ENCODE measurements at regions not wholly inside any gene's neighbourhood (a gene's known extent, or its start where the extent isn't known, plus 50 kb on each side); places are given as distances from the start of the nearest gene placed in this dataset.

DNA sequence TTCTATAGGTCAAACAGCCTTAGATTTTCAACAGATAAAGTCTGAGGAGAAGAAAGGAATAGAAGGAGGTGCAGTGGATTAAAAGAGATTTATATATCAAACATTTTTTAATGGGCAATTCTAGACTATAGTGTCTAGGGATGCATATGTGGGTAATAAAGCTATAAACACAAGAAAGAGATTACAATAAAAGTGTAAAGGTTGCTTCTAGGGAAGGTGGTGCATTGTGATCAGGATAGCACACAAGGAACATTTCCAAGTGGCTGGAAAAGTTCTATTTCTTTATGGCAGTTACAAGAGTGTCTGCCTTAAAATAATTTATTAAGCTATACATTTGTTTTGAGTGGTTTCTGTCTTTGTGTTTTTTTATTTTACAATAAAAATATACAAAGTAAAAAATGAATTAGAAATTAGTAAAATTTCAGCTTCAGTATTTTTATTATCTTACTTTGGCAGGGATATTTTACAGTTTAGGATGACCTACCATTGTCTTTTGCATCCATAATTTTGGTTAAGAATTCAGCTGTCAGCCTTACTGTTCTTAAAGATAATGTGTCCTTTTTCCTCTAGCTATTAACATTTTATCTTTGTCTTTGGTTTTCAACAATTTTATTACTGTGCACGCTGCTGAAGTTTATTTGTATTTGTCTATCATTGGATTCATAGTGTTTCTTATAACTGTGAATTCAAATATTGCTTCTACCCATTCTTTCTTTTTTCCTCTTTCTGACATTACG, 221.8 kb downstream of the LACC1 start:
- no peak for ATAC-seq

DNA sequence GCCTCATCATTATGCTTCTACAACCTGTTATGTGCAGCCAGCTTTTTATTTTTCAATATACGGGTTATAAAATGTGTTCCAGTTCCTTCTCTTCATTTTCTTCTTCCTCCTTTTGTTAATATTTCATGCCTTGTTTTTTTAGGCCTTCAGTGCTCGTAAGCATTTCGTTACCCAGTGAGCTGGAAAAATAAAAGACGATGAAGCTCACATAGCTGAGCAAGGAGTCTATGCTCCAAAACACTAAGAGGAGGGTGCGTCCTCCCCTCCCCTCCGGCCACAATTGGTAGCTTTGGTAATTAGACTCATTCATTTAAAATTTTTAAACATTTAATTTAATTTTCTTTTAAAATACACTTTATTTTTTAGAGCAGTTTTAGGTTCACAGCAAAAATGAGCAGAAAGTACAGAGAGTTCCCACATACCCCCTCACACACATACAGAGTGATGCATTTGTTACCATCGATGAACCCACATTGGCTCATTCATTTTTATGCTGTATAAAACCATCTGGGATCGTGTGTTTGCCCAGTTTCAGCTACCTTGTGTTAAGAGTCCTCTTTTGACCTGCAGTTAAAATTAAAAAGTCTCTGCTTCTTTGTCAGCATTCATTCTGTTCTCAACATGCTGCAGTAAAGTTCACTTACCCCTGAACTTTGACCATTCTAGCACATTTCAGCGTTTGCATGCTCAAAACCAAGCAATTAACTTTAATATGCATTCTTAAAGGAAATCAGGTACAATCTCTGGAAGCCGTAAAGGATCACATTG, 223.9 kb downstream of the LACC1 start:
- ATAC-seq = no peak

DNA sequence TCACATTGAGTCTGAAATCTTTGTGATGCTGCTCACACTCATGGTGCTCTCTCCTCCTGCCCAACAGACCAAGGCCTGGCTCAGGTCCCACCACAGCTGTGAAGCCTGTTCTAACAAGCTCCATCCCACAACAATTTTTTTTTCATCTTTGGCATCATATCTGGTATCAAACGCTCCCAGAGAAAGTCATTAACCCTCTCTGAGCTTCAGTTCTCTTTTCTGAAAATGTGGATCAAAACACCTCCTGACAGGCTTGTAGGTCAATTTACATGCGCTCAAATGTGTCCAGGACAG, 224.4 kb downstream of the LACC1 start:
- no peak for ATAC-seq

DNA sequence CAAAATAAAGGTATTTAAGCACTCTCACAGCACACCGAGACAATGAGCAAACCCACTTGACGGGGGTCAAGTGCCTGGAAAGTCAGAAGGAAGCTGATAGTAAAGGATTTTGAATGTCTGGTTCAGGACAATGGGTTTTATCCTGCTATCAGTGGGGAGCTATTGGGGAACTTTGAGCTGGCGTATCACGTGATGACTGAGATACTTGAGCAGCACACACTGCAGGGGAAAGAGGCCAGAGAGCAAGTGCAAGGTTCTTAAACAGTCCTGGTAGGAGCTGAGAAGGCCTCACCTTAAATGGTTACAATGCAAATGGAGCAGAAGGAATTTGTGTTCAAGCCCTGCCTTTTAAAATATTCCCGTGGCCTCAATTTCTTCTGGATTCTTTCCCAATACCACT, 225.3 kb downstream of the LACC1 start:
- ATAC-seq = no peak

DNA sequence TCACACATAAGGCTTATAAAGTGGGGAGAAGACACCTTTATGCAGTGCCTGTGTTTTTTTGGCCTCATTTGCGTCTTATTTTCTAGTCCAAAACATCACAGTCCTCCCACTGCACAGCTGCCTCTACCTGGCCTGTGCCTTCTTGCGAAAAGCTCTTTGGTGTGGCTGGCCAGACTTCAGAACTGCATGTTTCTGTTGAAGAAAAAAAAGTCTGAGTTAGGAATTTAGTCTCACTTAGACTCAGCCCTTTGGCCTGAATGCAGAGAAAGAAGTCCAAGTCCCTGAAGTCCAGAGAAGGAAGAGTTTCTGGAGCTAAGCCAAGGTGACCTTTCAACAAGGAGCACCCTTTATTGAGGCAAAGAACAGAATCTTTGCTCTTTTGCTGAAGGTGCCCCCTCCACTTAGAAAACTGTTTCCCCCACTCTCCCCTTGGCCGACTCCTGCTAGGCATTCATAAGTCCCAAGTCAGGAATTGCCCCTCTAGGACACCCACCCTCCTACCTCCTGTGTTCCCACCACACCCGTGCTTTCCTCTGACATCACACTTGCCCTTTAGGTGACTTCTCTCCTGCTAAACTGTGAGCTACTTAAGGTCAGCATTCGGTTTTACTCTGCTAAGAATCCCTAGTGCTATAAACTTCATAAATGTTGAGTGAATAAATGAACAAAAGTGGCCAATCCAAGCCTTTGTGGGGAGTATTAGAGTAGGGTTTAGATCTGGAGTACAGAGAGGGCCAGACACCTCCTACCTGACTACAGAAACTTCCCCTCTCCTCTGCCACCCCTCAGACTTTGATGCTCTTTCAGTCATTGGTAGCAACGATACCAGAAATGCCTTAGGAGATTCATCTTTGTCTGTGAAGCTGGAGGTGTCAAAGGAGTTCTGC, 226.8 kb downstream of the LACC1 start:
- no peak for ATAC-seq

DNA sequence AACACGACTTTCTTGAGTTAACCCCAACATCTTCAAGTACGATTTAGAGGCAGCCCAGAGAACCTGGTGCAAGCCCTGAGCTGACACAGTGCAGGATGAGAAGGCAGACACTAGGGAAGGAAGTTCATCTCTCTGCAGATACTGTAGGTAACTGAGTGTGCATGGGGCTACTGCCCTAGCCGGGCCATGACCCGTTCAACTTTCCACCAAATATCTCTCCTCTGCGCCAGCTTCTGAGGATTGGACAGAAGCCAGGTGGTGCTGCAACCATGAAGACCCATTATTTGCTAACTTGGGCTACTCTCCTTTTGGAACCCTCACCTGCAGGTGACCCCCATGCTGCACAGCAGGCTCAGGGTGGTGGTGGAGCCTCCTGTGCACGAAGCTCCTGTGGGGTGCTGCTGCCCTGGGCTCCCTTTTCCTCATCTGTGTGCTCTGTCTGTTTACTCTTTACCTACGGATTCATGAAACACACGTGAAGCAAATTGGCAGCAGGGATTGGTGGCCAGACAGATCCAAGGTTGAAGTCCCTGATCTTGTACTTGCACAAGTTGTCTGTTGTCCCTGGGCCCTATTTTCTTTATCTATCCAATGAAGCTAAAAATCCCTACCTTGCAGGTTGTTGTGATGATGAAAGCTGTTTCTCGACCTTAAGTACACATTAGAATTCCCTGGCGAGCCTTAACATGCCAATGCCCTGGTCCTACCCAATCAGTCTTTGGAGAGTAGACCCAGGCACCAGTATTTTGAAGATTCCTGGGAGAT, 227.8 kb downstream of the LACC1 start:
- peak; percentile 35 for ATAC-seq

DNA sequence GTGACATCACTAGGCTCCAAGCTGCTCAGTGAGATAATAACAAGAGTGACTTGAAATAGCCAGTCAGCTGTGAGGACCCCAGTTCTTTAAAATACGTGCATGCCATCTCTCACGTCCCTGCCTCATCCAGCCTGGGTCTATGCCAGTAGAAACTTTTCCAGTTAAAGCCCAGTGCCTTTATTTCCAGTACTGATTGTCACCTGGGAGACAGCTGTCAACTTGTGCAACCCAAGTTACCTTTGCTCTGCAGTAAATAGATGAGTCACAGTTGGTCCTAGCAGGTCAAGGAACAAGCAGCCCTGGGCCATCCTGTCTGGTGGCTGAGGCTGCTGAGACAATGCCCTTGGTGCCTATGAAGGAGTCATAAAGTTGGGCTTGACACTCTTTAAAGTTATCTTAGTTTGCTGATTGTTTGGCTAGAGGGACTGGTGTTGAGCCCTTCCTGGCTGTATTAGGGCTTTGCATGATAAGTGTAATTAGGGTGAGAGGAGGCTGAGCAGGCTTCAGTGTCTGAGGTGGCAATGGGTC, 228.7 kb downstream of the LACC1 start:
- ATAC-seq = peak; percentile 89

DNA sequence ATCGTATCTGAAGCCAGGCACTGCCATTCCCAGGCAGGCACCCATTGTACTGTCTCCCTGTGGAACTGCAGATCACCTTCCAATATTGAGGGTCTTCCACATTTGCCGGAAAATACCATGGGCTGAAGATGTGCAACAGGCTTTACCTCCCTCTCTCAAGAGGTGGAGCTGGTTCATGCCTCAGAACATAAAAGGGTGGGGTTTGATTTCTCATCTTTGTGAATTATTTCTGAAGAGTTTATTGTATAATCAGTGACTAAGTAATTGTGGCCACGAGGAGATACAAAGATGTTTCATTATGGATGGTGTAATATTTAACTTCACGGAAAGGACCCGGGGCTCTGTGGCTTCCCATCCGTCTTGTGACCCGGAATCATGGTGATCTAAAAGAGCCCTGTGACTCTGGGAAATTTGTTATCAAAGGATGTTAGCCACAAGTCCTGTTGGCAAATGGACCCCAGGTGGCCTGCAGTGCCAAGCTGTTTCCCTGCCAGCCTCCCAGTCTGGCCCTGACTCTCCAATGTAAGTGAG, 230.5 kb downstream of the LACC1 start:
- no peak for ATAC-seq

DNA sequence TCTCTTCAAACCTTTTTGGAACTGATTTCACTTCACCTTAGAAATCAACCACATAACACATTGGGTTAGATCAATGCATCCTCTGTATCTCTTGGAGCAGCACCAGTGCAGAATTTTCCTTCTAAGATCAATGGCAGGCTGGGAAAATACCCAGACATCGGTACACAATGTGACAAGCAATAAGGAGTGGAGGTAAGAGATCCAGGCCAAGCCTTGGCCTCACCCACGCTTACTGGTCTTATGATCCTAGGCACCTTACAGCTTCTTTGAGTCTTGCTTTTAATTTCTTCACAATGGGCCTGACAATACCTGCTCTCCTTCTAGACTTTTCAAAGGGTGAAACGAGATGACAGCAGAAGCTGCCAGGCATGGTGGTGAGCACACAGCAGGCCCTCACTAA, 232.0 kb downstream of the LACC1 start:
- no peak for ATAC-seq

DNA sequence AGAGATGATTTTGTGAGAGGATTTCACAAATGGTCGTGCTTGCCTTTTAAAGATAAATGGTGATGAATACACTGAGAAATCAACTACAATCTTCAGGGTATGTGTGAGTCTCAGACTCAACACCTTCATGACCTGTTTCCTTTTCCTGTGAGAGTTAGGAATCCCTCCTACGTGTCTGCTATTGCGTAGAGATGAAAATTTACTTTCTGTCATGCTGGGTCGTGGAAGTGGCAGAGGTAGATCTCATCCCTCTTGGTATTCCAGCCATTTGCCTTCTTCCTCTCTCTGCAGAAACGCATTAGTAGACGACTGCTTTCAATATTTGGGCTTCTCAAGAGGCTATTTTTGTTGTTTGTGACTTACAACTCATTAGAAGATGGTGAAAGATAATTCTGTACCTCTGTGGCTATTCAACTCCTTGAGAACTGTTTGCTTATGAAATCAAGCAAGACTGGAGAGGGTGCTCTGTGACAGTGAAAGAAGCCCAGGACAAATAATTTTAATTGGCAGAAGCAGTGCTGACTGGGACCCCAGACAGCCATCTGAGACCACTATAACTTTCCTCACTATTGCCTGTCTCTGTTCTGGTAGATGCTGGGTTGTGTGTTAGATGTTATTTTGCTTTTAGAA, 233.1 kb downstream of the LACC1 start:
- ATAC-seq = no peak

DNA sequence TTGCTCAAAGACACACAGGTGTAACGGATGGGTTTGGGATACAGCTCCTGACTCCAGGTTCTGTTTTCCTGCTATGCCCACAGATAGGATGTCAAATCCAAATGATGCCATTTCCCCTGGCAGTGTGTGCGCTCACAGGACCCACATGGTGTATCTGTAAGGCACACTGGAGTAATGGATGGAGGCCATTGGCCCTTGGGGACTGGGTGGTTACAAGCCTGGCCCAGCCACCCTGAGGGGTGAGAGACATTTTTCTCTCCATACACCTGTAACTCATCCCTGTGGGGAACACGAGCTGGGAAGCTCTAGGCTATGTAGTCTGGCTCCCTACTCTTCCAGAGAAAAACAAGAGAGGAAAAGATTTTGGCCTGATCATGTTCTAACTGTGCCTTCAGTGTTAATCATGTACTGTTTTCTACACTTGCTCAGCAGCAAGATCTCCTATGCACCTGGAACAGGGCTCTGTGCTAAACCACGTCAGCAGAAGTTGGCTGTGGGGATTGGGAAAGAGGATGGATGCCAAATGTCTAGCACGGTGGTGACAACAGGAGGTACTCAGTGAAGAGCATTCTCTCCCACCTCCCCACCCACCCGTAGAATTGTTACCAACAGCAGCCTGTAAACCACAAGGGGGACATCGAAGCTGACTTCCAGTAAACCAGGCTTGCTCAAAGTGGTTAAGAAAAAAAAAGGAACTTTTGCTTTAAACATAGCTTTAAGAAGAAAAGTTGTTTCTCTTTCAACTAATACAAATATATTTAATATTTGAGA, 237.0 kb downstream of the LACC1 start:
- ATAC-seq = no peak

DNA sequence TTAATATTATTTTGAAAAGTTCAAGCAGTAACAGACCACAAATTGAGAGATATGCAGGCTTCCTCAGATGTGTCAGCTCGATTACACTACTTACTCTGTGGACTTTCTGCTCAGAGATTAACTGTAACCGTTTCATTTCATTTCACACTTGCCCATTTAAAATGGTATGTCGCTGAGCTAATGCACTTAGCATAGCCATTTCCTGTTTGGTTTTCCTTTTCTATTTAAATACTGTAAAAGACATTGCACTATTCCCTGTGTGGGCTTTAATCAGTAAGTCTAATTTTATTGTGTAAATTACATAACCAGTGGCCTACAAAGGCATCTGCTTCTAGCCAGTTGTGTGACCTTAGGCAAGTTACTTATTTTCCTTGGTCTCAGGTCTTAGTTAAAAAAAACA, 237.6 kb downstream of the LACC1 start:
- ATAC-seq = no peak

DNA sequence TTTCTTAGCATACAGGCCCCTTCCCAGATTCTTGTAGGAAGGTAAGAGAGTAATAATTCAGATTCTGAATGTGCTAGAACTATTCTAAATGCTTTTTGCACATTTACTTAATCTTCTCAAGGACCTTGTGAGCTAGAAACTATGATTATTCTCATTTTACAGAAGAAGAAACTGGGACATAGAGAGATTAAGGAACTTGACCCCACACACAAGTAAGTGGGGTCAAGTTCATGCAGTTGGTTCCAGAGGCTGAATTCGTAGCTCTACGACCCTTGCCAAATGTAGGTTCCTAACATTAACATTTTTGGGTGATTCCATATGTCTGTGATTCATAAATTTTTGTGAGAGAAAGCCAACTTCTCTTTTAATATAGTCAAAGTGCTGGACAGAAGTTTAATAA, 238.1 kb downstream of the LACC1 start:
- ATAC-seq = no peak

DNA sequence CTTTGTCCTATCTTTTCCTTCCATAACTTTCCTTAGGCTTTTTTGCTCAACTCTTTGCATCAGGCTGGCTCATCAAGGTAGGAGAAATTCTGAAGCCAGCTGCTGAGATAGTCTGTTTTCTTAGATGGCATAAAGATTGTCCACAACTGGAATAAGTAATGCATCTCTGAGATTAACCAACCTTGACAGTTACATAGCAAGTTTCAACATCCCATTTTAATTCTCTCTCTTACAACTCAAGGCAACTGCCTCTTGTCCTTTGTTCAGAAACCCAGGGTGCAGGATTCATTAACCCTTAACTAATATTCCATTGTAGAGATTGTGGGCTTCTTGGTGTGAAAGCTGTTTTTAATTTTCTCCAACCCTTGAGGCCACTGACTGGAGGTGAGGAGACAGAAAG, 239.2 kb downstream of the LACC1 start:
- ATAC-seq = no peak

DNA sequence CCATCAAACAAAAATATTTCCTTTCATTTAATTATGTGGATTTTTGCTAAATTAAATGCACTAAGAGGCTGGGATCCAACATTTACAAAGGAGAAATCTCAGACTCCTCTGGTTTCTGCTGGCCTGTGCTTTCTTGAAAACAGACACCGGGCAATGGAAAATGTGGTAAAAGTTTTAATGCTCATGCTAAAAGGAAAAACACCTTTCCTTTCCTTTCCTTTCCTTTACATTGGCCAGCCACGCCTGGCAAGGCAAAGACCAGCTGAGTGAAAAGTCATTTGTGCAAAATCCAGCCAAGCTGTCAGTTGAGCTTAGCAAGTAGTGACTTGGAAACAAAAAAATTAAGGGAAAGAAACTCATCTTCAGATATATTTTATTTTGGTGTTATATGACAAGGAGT, 240.3 kb downstream of the LACC1 start:
- ATAC-seq = no peak

DNA sequence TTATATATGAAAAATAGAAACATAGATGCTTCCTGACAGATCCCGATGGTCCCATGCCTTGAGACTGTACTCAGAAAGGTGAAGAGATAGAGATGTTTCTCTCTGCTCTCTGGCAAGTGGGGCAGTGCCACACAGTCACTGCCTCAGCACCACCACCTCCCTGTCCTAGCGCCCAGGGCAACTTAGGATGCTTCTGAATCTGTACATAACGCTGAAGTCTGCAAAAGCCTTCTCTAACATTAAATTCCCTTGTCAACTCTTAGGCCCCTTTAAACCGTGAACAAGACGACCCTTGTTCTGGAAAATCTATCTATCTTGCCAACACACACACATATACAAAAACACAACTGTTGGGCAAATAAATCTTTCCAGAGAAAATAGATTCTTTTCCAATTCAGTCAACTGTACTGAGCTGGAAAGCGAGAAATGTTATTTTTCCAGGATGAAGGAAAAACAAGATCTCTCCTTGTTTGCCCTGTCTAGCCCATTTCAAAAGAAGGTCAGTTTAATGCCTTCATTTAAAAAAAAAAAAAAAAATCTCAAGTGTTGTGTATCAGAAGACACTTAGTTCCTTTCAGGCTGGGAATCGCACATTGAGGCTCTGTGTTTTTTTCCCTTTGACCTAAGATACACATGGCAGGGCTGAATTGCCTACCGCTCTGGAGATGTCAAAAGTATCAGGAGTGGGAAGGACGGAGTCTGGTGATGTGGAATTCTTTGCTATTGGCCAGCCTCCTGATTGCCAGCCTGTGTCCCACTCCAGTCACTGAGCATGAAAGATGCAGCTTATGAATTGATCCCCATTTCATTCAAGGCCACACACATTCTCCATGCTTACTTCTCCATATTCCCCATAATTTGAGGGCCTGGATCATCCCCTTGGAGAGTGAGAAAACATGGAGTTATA, 241.4 kb downstream of the LACC1 start:
- ATAC-seq = no peak

DNA sequence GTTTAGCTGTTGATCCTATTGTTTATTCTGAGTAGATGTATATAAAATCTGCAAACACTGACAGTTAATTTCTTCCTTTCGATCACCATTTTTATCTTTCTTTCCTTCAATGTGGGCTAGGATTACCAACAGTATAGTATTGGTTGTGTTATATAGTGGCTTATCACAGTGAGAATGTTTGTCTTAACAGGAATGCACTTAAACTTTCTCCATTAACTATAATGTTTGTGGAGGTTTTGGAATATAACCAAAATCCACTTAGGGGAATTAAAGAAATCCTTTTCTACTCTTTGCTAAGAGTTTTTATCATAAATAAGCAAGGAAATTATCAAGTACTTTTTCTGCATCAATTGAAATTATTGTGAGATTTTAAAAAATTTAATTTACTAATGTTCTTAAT, 244.6 kb downstream of the LACC1 start:
- no peak for ATAC-seq

DNA sequence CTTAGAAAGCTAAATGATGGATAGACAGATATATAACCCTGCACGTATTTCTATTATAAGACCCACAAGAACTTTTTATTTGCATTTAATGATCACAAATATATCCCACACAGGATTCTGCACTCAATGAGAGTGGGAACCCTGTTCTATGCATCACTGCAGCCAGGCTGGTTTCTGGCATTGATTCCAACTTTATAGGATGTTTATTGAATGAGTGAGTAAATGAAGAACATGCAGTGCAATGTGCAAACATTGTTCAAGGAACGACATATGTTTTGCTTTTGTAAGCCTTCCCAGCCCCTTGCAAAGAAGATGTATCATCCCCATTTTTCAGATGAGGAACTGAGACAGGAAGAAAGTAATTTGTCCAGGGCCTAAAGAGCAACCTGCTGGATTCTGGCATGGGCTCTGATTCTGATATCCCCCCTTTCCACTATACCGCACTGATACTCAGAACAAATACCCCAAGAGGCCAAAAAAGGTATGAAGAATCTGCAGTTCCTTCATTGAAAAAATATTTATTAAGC, 246.3 kb downstream of the LACC1 start:
- ATAC-seq = no peak

DNA sequence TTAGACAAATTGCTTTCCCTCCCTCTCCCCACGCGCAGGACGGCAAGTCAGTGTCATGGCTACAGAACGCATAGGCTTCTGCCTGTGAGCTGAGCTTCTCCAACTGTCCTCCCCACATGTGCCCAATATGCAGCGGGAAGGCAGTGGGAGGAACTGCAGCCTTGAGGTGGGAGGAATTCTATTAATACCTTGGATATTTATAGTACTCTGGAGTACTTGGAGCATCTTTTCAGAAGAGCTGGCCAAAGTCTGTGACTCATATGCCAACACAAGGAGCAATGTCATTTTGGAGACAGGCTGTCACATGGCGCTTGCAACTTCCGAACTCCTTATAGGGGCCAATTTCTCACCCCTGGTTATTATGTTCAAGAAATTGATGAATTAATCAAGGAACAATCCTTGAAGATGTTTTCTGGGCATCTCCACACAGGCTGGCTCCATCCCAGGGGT, 245.0 kb upstream of the SERP2 start:
- ATAC-seq = no peak

DNA sequence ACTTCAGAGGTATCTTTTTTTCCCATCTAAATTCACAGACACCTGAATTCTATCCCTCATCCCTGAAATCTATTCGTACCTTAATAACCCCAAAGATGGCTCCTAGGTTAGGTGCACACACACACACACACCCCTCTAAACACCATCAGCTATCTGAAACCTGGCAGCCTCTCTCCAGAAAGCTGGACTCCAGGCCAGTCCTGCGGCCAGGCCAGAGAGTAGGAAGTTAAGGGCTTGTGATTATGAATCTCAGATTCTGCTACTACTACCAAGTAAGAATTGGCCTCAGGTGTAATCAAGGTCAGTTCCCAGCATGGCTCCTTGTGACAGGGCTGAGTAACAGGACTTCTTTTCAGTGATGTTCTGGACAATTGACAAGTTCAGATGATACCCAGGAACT, 244.2 kb upstream of the SERP2 start:
- no peak for ATAC-seq
